Endothelial cell of umbilical vein (primary cell): ENCODE measurements at regions not wholly inside any gene's neighbourhood (a gene's known extent, or its start where the extent isn't known, plus 50 kb on each side); places are given as distances from the start of the nearest gene placed in this dataset.

ENCODE experiments used
- BruUV-seq: library from RNA; stranded (reverse); fragments of 400-500 nt; replicated peaks from 2 replicates; lab custom pipeline; 2021; lab: Mats Ljungman, UMichigan
- CTCF ChIA-PET: fragments of 300-600, 350-600 bp; sonication (Branson Sonifier 250); formaldehyde crosslinking; loops from one replicate; lab custom pipeline; 2021; ENCODE audit warnings: antibody characterized with exemption, inconsistent platforms; lab: Charles Lee
- POLR2A ChIA-PET: fragments of 300-600, 350-600 bp; sonication (Branson Sonifier 250); formaldehyde crosslinking; loops from one replicate; lab custom pipeline; 2021; ENCODE audit warnings: antibody characterized with exemption, inconsistent platforms; lab: Charles Lee
- DNase-seq: peaks from one replicate; pipeline ENCODE4 v3.0.0-alpha.2; 2011; ENCODE audit warnings: low read depth, low spot score
- FAIRE-seq: peaks from 2 replicates; lab custom pipeline; 2011; peaks lifted over from hg19 to GRCh38; lab: Jason Lieb, UNC
- H2AFZ ChIP-seq: 2 replicates; pipeline ENCODE4 v1.6.0; 2012; ENCODE audit warnings: low read depth, low read length, control low read depth, inconsistent platforms
- H3K27ac ChIP-seq: 2 replicates; pipeline ENCODE4 v1.5.1; 2011; ENCODE audit warnings: low read depth, mild to moderate bottlenecking, control low read depth, low read length, moderate library complexity; ENCODE audit not compliant: insufficient read depth
- H3K27me3 ChIP-seq, 2 experiments: 2 replicates each; pipeline versions ENCODE4 v1.6.0 to v1.6.1; 2011; ENCODE audit warnings: low read length in 2 of 2, mixed read lengths in 1 of 2; ENCODE audit not compliant: control insufficient read depth in 2 of 2, insufficient read depth in 2 of 2
- H3K36me3 ChIP-seq, 2 experiments: 2 replicates in 1 of 2; 3 replicates in 1 of 2; pipeline ENCODE4 v1.5.1; 2011; ENCODE audit warnings: low read length in 2 of 2, mild to moderate bottlenecking in 1 of 2, moderate library complexity in 1 of 2; ENCODE audit not compliant: control insufficient read depth in 2 of 2, insufficient read depth in 2 of 2; ENCODE audit errors: extremely low read depth in 1 of 2
- H3K4me1 ChIP-seq: 3 replicates; pipeline ENCODE4 v1.5.1; 2011; ENCODE audit warnings: mild to moderate bottlenecking, low read length; ENCODE audit not compliant: control insufficient read depth, insufficient read depth; ENCODE audit errors: extremely low read depth
- H3K4me2 ChIP-seq: 2 replicates; pipeline ENCODE4 v1.6.1; 2011; ENCODE audit warnings: low read length, control low read depth, mixed read lengths; ENCODE audit not compliant: insufficient read depth
- H3K4me3 ChIP-seq, 3 experiments: fragments of 200-600 bp in 1 of 3; sonication (generic), shearing (Covaris generic) in 1 of 3; replicated peaks in 1 of 3; 2 replicates each; pipeline ENCODE4 v1.5.1; 2011 to 2016; ENCODE audit warnings: control low read depth in 3 of 3, low read length in 3 of 3, mild to moderate bottlenecking in 2 of 3, inconsistent platforms in 1 of 3, low read depth in 1 of 3, moderate library complexity in 1 of 3; ENCODE audit not compliant: insufficient read depth in 1 of 3
- H3K79me2 ChIP-seq: 2 replicates; pipeline ENCODE4 v1.6.0; 2012; ENCODE audit warnings: low read length, inconsistent platforms; ENCODE audit not compliant: control insufficient read depth, insufficient read depth
- H3K9ac ChIP-seq: replicated peaks from 2 replicates; pipeline ENCODE3; 2011; ENCODE audit warnings: low read length, control low read depth; ENCODE audit not compliant: insufficient read depth; ENCODE audit errors: extremely low read depth
- H3K9me1 ChIP-seq: replicated peaks from 3 replicates; pipeline ENCODE4 v1.6.0; 2011; ENCODE audit warnings: mild to moderate bottlenecking, low read length; ENCODE audit not compliant: control insufficient read depth, insufficient read depth; ENCODE audit errors: extremely low read depth
- H3K9me3 ChIP-seq: replicated peaks from 2 replicates; pipeline ENCODE4 v1.5.1; 2012; ENCODE audit warnings: low read length, inconsistent platforms; ENCODE audit not compliant: control insufficient read depth, insufficient read depth
- H4K20me1 ChIP-seq: replicated peaks from 2 replicates; pipeline ENCODE3; 2011; ENCODE audit warnings: mild to moderate bottlenecking, low read length; ENCODE audit not compliant: control insufficient read depth, insufficient read depth; ENCODE audit errors: extremely low read depth
- EZH2 ChIP-seq: IDR thresholded peaks from 2 replicates; pipeline ENCODE4 v1.6.1; 2012; ENCODE audit warnings: borderline replicate concordance, low read depth, mild to moderate bottlenecking, moderate library complexity, low read length, inconsistent platforms; ENCODE audit not compliant: severe bottlenecking
- FOS ChIP-seq: IDR thresholded peaks from 2 replicates; pipeline ENCODE4 v1.6.1; 2011; ENCODE audit warnings: mild to moderate bottlenecking, low read length, moderate library complexity, borderline replicate concordance; ENCODE audit not compliant: insufficient read depth
- GATA2 ChIP-seq: IDR thresholded peaks from 2 replicates; pipeline ENCODE4 v1.7.0; 2011; ENCODE audit warnings: low read depth, mild to moderate bottlenecking, moderate library complexity, mixed read lengths, low read length; ENCODE audit not compliant: insufficient read length, insufficient read depth
- JUN ChIP-seq: IDR thresholded peaks from 2 replicates; pipeline ENCODE4 v1.6.1; 2011; ENCODE audit warnings: borderline replicate concordance, low read depth; ENCODE audit not compliant: insufficient read length, insufficient read depth
- MYC ChIP-seq: IDR thresholded peaks from one replicate; pipeline ENCODE4 v1.6.1; 2011; ENCODE audit warnings: mild to moderate bottlenecking, low read depth, low read length
- POLR2A ChIP-seq: IDR thresholded peaks from 2 replicates; pipeline ENCODE4 v1.6.1; 2012; ENCODE audit warnings: low read depth, mild to moderate bottlenecking, control low read depth, low read length
- POLR2AphosphoS5 ChIP-seq: IDR thresholded peaks from 2 replicates; pipeline ENCODE4 v1.6.1; 2012; ENCODE audit warnings: low read depth, mild to moderate bottlenecking, control low read depth, low read length, moderate library complexity; ENCODE audit not compliant: insufficient read depth
- dilution Hi-C: fragments of 300-500 bp; cut with MboI; formaldehyde crosslinking; loops from one replicate; pipeline ENCODE4 v1.15.0; 2019; ENCODE audit warnings: low sequenced_read_pairs; ENCODE audit not compliant: extremely low pct_ligation_motif_present
- intact Hi-C: fragments of 100-400 bp; cut with micrococcal nuclease; formaldehyde crosslinking; loops from one replicate; pipeline ENCODE4 v1.10.0; 2022
- TF ChIP-seq, protein P1 (sequence below): IDR thresholded peaks from 2 replicates; pipeline ENCODE4 v1.6.1; 2011; ENCODE audit not compliant: insufficient read depth, insufficient read length
- TF ChIP-seq, protein P2 (sequence below), 2 donors: IDR thresholded peaks; 1 replicate in 1 of 2; 2 replicates in 1 of 2; pipeline ENCODE4 v1.5.1; 2011; ENCODE audit warnings: low read length in 2 of 2, mild to moderate bottlenecking in 2 of 2, moderate library complexity in 2 of 2, control low read depth in 1 of 2, inconsistent platforms in 1 of 2, low read depth in 1 of 2; ENCODE audit not compliant: insufficient read depth in 1 of 2; ENCODE audit errors: extremely low read depth in 1 of 2

DNA sequence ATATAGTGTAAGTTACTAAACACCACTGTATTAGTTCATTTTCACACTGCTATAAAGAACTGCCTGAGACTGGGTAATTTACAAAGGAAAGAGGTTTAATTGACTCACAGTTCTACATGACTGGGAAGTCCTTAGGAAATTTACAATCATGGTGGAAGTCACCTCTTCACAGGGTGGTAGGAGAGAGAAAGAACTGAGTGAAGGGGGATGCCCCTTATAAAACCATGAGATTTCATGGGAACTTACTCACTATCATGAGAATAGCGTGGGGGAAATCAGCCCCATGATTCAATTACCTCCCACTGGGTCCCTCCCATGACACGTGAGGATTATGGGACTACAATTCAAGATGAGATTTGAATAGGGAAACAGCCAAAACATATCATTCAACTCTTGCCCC is 618.0 kb downstream of the NYAP2 start:
- H3K4me1 ChIP-seq: no peaks in the 10 kb centered on the region
- H3K27me3 ChIP-seq: no peaks in the 10 kb centered on the region
- H3K9ac ChIP-seq: no peak overlapping the region
- BruUV-seq: no TSS peak
- H3K4me2 ChIP-seq: no peak overlapping the region
- dilution Hi-C loops: no loop called here
- intact Hi-C loops: no loop called here
- TF ChIP-seq EZH2 (no peak), MYC (no peak), POLR2AphosphoS5 (no peak), FOS (no peak), POLR2A (no peak), GATA2 (no peak), JUN (no peak)
- TF ChIP-seq, protein P1, sequence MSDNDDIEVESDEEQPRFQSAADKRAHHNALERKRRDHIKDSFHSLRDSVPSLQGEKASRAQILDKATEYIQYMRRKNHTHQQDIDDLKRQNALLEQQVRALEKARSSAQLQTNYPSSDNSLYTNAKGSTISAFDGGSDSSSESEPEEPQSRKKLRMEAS: no peak
- TF ChIP-seq, protein P2, sequence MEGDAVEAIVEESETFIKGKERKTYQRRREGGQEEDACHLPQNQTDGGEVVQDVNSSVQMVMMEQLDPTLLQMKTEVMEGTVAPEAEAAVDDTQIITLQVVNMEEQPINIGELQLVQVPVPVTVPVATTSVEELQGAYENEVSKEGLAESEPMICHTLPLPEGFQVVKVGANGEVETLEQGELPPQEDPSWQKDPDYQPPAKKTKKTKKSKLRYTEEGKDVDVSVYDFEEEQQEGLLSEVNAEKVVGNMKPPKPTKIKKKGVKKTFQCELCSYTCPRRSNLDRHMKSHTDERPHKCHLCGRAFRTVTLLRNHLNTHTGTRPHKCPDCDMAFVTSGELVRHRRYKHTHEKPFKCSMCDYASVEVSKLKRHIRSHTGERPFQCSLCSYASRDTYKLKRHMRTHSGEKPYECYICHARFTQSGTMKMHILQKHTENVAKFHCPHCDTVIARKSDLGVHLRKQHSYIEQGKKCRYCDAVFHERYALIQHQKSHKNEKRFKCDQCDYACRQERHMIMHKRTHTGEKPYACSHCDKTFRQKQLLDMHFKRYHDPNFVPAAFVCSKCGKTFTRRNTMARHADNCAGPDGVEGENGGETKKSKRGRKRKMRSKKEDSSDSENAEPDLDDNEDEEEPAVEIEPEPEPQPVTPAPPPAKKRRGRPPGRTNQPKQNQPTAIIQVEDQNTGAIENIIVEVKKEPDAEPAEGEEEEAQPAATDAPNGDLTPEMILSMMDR (IDR thresholded peaks at IDR 0.05; ENCODE audit: extremely low read depth in 1 of 2, insufficient read depth in 1 of 2, low read depth in 1 of 2, low read length in 2 of 2): no peak
- H3K9me1 ChIP-seq: no peaks in the 10 kb centered on the region
- ChIA-PET CTCF (no interaction called here), POLR2A (no interaction called here)
- no peaks in the 10 kb centered on the region for H3K79me2 ChIP-seq
- FAIRE-seq (no peak), DNase-seq (no peak)
- H3K36me3 ChIP-seq: no peaks in the 10 kb centered on the region
- H3K9me3 ChIP-seq: no peaks in the 10 kb centered on the region
- H3K27ac ChIP-seq: no peak overlapping the region
- no peak overlapping the region for H2AFZ ChIP-seq
- H4K20me1 ChIP-seq: no peaks in the 10 kb centered on the region
- no peak overlapping the region for H3K4me3 ChIP-seq
